Neural progenitor cell (in vitro differentiated cells): ENCODE measurements at regions not wholly inside any gene's neighbourhood (a gene's known extent, or its start where the extent isn't known, plus 50 kb on each side); places are given as distances from the start of the nearest gene placed in this dataset.

Source experiments
- DNase-seq: peaks from one replicate; pipeline ENCODE4 v3.0.0-alpha.2; 2016; ENCODE audit warnings: low spot score
- H2AFZ ChIP-seq: fragments of 200-600 bp; sonication (generic); replicated peaks from 2 replicates; pipeline ENCODE4 v1.6.1; 2016; ENCODE audit warnings: antibody characterized with exemption
- H3F3A ChIP-seq: fragments of 200-600 bp; sonication (generic); 2 replicates; pipeline ENCODE4 v1.6.1; 2016; ENCODE audit warnings: antibody characterized with exemption, low read depth
- H3K27ac ChIP-seq: fragments of 200-600 bp; sonication (generic); 2 replicates; pipeline ENCODE4 v1.5.1; 2016; ENCODE audit warnings: mild to moderate bottlenecking
- H3K27me3 ChIP-seq: fragments of 200-600 bp; sonication (generic); 2 replicates; pipeline ENCODE4 v1.6.1; 2016; ENCODE audit warnings: mild to moderate bottlenecking, moderate library complexity
- H3K36me3 ChIP-seq: fragments of 200-600 bp; sonication (generic); 2 replicates; pipeline ENCODE4 v1.5.1; 2016
- H3K4me1 ChIP-seq: fragments of 200-600 bp; sonication (generic); 2 replicates; pipeline ENCODE4 v1.6.1; 2016; ENCODE audit warnings: mixed run types
- H3K4me2 ChIP-seq: fragments of 200-600 bp; sonication (generic); 2 replicates; pipeline ENCODE4 v1.6.1; 2016
- H3K4me3 ChIP-seq: fragments of 200-600 bp; sonication (generic); 2 replicates; pipeline ENCODE4 v1.5.1; 2016
- H3K79me2 ChIP-seq: fragments of 200-600 bp; sonication (generic); 2 replicates; pipeline ENCODE4 v1.6.1; 2016; ENCODE audit warnings: low read depth
- H3K9ac ChIP-seq: fragments of 200-600 bp; sonication (generic); 2 replicates; pipeline ENCODE4 v1.6.1; 2016
- H3K9me3 ChIP-seq: fragments of 200-600 bp; sonication (generic); 2 replicates; pipeline ENCODE4 v1.5.1; 2016; ENCODE audit warnings: low read depth
- H4K20me1 ChIP-seq: fragments of 200-600 bp; sonication (generic); 2 replicates; pipeline ENCODE4 v1.6.1; 2016; ENCODE audit warnings: low read depth
- H3K27ac Mint-ChIP-seq: 3 replicates; pipeline ENCODE4 v1.8.0; 2021; ENCODE audit warnings: mixed read lengths
- H3K27me3 Mint-ChIP-seq: 2 replicates; pipeline ENCODE4 v1.8.0; 2022; ENCODE audit warnings: low read depth, mild to moderate bottlenecking, inconsistent platforms, moderate library complexity, mixed read lengths; ENCODE audit not compliant: insufficient read depth
- H3K36me3 Mint-ChIP-seq: 3 replicates; pipeline ENCODE4 v1.8.0; 2021; ENCODE audit warnings: mixed read lengths
- H3K4me1 Mint-ChIP-seq: 3 replicates; pipeline ENCODE4 v1.8.0; 2021; ENCODE audit warnings: mixed read lengths
- H3K4me3 Mint-ChIP-seq: 3 replicates; pipeline ENCODE4 v1.8.0; 2021; ENCODE audit warnings: mild to moderate bottlenecking, moderate library complexity, mixed read lengths
- H3K9me3 Mint-ChIP-seq: 3 replicates; pipeline ENCODE4 v1.8.0; 2020; ENCODE audit warnings: mixed read lengths
- EZH2 ChIP-seq: fragments of 200-600 bp; sonication (generic); IDR thresholded peaks from 2 replicates; pipeline ENCODE4 v1.6.1; 2017; ENCODE audit warnings: antibody characterized with exemption, mild to moderate bottlenecking, moderate library complexity
- EZH2phosphoT487 ChIP-seq: fragments of 200-600 bp; sonication (generic); IDR thresholded peaks from 2 replicates; pipeline ENCODE4 v1.6.1; 2017; ENCODE audit warnings: antibody characterized with exemption
- TF ChIP-seq, protein P1 (sequence below): fragments of 200-600 bp; sonication (generic); IDR thresholded peaks from 2 replicates; pipeline ENCODE4 v1.5.1; 2017; ENCODE audit warnings: antibody characterized with exemption, mild to moderate bottlenecking

DNA sequence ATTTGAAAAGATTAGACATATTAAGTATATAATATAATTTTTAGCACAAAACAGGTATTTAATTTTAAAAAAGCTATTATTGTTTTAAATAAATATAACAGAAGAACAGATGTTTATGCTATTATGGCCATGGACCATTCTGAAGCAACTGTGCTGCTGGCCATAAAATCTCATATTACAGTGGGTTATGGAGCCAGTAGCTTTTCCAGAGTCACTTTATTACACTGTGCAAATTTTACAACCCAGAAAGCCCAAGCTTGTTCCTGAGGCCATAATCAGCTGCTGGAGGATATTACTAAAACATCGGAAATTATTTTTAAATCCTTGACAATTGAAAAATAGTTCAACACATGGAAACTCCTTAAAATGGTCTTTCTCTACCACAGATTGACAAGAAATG is 557.3 kb upstream of the KCNMB2 start:
- Histone ChIP-seq H4K20me1 (no peaks in the 10 kb centered on the region), H3K4me3 (no peak overlapping the region), H3K36me3 (no peaks in the 10 kb centered on the region), H3K9me3 (no peaks in the 10 kb centered on the region), H3F3A (no peaks in the 10 kb centered on the region), H3K4me1 (no peaks in the 10 kb centered on the region), H3K4me2 (no peak overlapping the region), H2AFZ (no peak overlapping the region), H3K9ac (no peak overlapping the region), H3K27ac (no peak overlapping the region), H3K27me3 (no peaks in the 10 kb centered on the region), H3K79me2 (no peaks in the 10 kb centered on the region)
- Mint-ChIP-seq H3K4me3 (no peak overlapping the region), H3K4me1 (peaks cover 6% of the 10 kb centered on the region), H3K9me3 (no peaks in the 10 kb centered on the region), H3K27me3 (no peaks in the 10 kb centered on the region), H3K36me3 (no peaks in the 10 kb centered on the region), H3K27ac (no peak overlapping the region)
- TF ChIP-seq EZH2 (no peak), EZH2phosphoT487 (no peak)
- TF ChIP-seq, protein P1, sequence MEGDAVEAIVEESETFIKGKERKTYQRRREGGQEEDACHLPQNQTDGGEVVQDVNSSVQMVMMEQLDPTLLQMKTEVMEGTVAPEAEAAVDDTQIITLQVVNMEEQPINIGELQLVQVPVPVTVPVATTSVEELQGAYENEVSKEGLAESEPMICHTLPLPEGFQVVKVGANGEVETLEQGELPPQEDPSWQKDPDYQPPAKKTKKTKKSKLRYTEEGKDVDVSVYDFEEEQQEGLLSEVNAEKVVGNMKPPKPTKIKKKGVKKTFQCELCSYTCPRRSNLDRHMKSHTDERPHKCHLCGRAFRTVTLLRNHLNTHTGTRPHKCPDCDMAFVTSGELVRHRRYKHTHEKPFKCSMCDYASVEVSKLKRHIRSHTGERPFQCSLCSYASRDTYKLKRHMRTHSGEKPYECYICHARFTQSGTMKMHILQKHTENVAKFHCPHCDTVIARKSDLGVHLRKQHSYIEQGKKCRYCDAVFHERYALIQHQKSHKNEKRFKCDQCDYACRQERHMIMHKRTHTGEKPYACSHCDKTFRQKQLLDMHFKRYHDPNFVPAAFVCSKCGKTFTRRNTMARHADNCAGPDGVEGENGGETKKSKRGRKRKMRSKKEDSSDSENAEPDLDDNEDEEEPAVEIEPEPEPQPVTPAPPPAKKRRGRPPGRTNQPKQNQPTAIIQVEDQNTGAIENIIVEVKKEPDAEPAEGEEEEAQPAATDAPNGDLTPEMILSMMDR, result no peak
- no peak for DNase-seq

DNA sequence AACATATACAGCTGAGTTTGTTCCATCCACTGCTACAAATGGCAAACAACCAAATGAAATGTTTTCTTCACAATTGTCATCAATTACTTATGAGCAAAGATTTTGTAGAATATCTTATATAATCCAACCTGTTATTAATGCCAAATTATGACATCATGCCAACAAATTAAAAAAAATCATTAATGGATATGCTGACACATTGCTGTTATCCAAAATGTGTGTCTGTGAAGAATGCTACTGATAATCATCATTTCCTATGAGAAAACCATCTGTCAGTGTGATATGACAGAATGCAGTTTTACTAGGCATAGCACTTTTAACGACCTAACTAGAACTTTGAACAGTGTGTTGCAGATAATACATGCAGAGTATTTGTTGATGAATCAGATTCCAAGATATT is 556.5 kb upstream of the KCNMB2 start:
- peaks cover 6% of the 10 kb centered on the region for H3K4me1 Mint-ChIP-seq
- Histone ChIP-seq H3K9ac (no peak overlapping the region), H3K4me2 (no peak overlapping the region), H3K4me3 (no peak overlapping the region), H3K27ac (no peak overlapping the region), H3F3A (no peaks in the 10 kb centered on the region), H3K36me3 (no peaks in the 10 kb centered on the region), H3K4me1 (no peaks in the 10 kb centered on the region), H4K20me1 (no peaks in the 10 kb centered on the region), H3K27me3 (no peaks in the 10 kb centered on the region), H2AFZ (no peak overlapping the region), H3K9me3 (no peaks in the 10 kb centered on the region), H3K79me2 (no peaks in the 10 kb centered on the region)
- no peak for TF ChIP-seq EZH2
- TF ChIP-seq EZH2phosphoT487, result no peak
- TF ChIP-seq, protein P1, result no peak
- H3K36me3 Mint-ChIP-seq, result no peaks in the 10 kb centered on the region
- no peaks in the 10 kb centered on the region for H3K27me3 Mint-ChIP-seq
- no peak overlapping the region for H3K27ac Mint-ChIP-seq
- no peak for DNase-seq
- no peaks in the 10 kb centered on the region for H3K9me3 Mint-ChIP-seq
- no peak overlapping the region for H3K4me3 Mint-ChIP-seq

DNA sequence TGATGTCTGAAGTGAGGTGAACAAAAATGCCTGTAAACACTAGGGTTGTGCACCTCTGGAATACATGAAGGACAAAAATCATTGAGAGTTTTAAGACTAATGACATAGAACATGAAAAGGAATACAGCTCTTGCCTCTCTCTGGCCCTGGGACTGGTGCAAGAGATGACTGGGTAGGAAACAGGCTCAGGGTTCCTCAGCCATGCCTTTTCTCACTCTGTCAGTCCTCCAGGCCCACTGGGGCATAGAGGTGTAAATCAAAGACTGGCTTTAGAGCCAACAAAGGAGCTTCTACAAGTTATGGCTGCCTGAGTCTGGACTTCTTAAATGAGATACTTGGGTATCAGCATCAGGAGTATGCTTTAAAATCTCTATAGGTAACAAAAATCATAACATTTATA is 554.7 kb upstream of the KCNMB2 start:
- Mint-ChIP-seq H3K4me3 (no peak overlapping the region), H3K27ac (no peak overlapping the region), H3K9me3 (no peaks in the 10 kb centered on the region), H3K4me1 (peaks cover 6% of the 10 kb centered on the region), H3K36me3 (no peaks in the 10 kb centered on the region), H3K27me3 (no peaks in the 10 kb centered on the region)
- Histone ChIP-seq H3F3A (no peaks in the 10 kb centered on the region), H3K27me3 (no peaks in the 10 kb centered on the region), H3K9ac (no peak overlapping the region), H2AFZ (no peak overlapping the region), H3K79me2 (no peaks in the 10 kb centered on the region), H3K4me1 (no peaks in the 10 kb centered on the region), H3K9me3 (no peaks in the 10 kb centered on the region), H4K20me1 (no peaks in the 10 kb centered on the region), H3K4me3 (no peak overlapping the region), H3K27ac (no peak overlapping the region), H3K4me2 (no peak overlapping the region), H3K36me3 (no peaks in the 10 kb centered on the region)
- TF ChIP-seq EZH2 (no peak), EZH2phosphoT487 (no peak)
- TF ChIP-seq, protein P1, result no peak
- DNase-seq, result no peak

DNA sequence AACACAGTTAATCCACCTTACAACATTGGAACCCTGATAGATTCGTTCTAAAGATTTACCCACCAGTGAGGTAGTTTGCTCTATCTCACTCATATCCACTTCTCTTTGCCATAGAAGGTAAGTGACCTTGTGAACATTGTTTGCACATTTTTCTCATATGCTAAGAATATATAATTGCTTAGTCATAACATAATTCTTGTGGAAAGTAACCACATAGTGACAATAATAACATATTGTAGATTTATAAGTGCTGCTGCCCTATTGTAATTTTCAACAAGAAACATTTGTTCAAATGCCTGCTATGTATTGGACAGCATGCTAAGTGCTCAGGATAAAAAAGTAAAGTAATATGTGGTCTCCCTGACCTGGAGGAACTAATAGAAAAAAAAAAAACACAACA is 554.2 kb upstream of the KCNMB2 start:
- no peak for DNase-seq
- no peaks in the 10 kb centered on the region for H3K9me3 ChIP-seq
- H3K4me1 Mint-ChIP-seq, result peaks cover 6% of the 10 kb centered on the region
- H4K20me1 ChIP-seq, result no peaks in the 10 kb centered on the region
- H3K36me3 ChIP-seq, result no peaks in the 10 kb centered on the region
- H3K4me3 ChIP-seq, result no peak overlapping the region
- H3K79me2 ChIP-seq, result no peaks in the 10 kb centered on the region
- no peaks in the 10 kb centered on the region for H3K27me3 ChIP-seq
- H3K27ac ChIP-seq, result no peak overlapping the region
- no peak overlapping the region for H3K27ac Mint-ChIP-seq
- no peak overlapping the region for H2AFZ ChIP-seq
- no peaks in the 10 kb centered on the region for H3K36me3 Mint-ChIP-seq
- no peak overlapping the region for H3K9ac ChIP-seq
- H3K4me3 Mint-ChIP-seq, result no peak overlapping the region
- H3K9me3 Mint-ChIP-seq, result no peaks in the 10 kb centered on the region
- no peaks in the 10 kb centered on the region for H3F3A ChIP-seq
- no peak overlapping the region for H3K4me2 ChIP-seq
- TF ChIP-seq, protein P1, result no peak
- no peak for TF ChIP-seq EZH2phosphoT487
- no peak for TF ChIP-seq EZH2
- no peaks in the 10 kb centered on the region for H3K4me1 ChIP-seq
- H3K27me3 Mint-ChIP-seq, result no peaks in the 10 kb centered on the region
